OCI-LY7 (cell line): ENCODE measurements at regions not wholly inside any gene's neighbourhood (a gene's known extent, or its start where the extent isn't known, plus 50 kb on each side); places are given as distances from the start of the nearest gene placed in this dataset.

Experiments used
- BruUV-seq: library from RNA; stranded (reverse); fragments of 400-500 nt; replicated peaks from 2 replicates; lab custom pipeline; 2021; lab: Mats Ljungman, UMichigan
- CTCF ChIA-PET: fragments of 300-600 bp; sonication (Branson Sonifier 250); formaldehyde crosslinking; loops from one replicate; lab custom pipeline; 2022; ENCODE audit warnings: antibody characterized with exemption; ENCODE audit not compliant: unreplicated experiment; lab: Charles Lee
- POLR2A ChIA-PET: fragments of 300-600 bp; sonication (Branson Sonifier 250); formaldehyde crosslinking; loops from one replicate; lab custom pipeline; 2022; ENCODE audit warnings: antibody characterized with exemption; lab: Charles Lee
- DNase-seq: peaks from one replicate; pipeline ENCODE4 v3.0.0-alpha.2; 2015; ENCODE audit warnings: low spot score
- H2AFZ ChIP-seq: fragments of 200-600 bp; sonication (generic), shearing (Covaris generic); 2 replicates; pipeline ENCODE4 v1.6.1; 2014; ENCODE audit warnings: mild to moderate bottlenecking, antibody characterized with exemption, low read length, moderate library complexity
- H3K27ac ChIP-seq: fragments of 200-600 bp; sonication (generic); 2 replicates; pipeline ENCODE4 v1.5.1; 2014; ENCODE audit warnings: mixed run types, low read depth, mild to moderate bottlenecking, moderate library complexity, low read length, inconsistent platforms; ENCODE audit not compliant: poor library complexity, severe bottlenecking
- H3K36me3 ChIP-seq: fragments of 200-600 bp; sonication (generic); 2 replicates; pipeline ENCODE4 v1.6.1; 2014; ENCODE audit warnings: mild to moderate bottlenecking, antibody characterized with exemption, low read length, moderate library complexity, mixed read lengths; ENCODE audit not compliant: insufficient read depth
- H3K4me1 ChIP-seq: fragments of 200-600 bp; sonication (generic); 2 replicates; pipeline ENCODE4 v1.5.1; 2014; ENCODE audit warnings: mild to moderate bottlenecking, low read length; ENCODE audit not compliant: insufficient read depth, poor library complexity, severe bottlenecking
- H3K4me2 ChIP-seq: fragments of 200-600 bp; sonication (generic); 2 replicates; pipeline ENCODE4 v1.6.1; 2014; ENCODE audit warnings: mild to moderate bottlenecking, low read length
- H3K4me3 ChIP-seq: fragments of 200-600 bp; sonication (generic); 2 replicates; pipeline ENCODE4 v1.5.1; 2014; ENCODE audit warnings: mild to moderate bottlenecking, low read depth, low read length; ENCODE audit not compliant: poor library complexity, severe bottlenecking
- H3K79me2 ChIP-seq: fragments of 200-600 bp; sonication (generic); 2 replicates; pipeline ENCODE4 v1.6.1; 2016; ENCODE audit warnings: low read depth, mild to moderate bottlenecking, low read length, moderate library complexity, mixed read lengths; ENCODE audit not compliant: insufficient read depth
- H3K9me2 ChIP-seq: fragments of 200-600 bp; sonication (generic); 2 replicates; pipeline ENCODE4 v1.6.1; 2016; ENCODE audit warnings: mild to moderate bottlenecking, low read length, mixed read lengths; ENCODE audit not compliant: insufficient read depth
- H3K9me3 ChIP-seq: fragments of 200-600 bp; sonication (generic); 2 replicates; pipeline ENCODE4 v1.6.1; 2014; ENCODE audit warnings: mild to moderate bottlenecking, mixed run types, low read length, mixed read lengths
- H4K20me1 ChIP-seq: fragments of 200-600 bp; sonication (generic); 2 replicates; pipeline ENCODE4 v1.6.1; 2014; ENCODE audit warnings: mild to moderate bottlenecking, antibody characterized with exemption, low read length, moderate library complexity, mixed read lengths; ENCODE audit not compliant: insufficient read depth
- CTCF ChIP-seq: fragments of 200-600 bp; sonication (generic); conservative IDR thresholded peaks from 2 replicates; pipeline ENCODE4 v1.5.1; 2014; ENCODE audit warnings: mild to moderate bottlenecking, antibody characterized with exemption, low read length, moderate library complexity, mixed read lengths
- EZH2phosphoT487 ChIP-seq: fragments of 200-600 bp; sonication (generic); IDR thresholded peaks from 2 replicates; pipeline ENCODE4 v1.6.1; 2018; ENCODE audit warnings: low read depth, borderline replicate concordance, mild to moderate bottlenecking, mixed run types, antibody characterized with exemption, low read length, moderate library complexity, mixed read lengths
- intact Hi-C: fragments of 100-400 bp; cut with micrococcal nuclease; formaldehyde crosslinking; loops from one replicate; pipeline ENCODE4 v1.10.0; 2022; ENCODE audit not compliant: unreplicated experiment

- BruUV-seq = no TSS peak
- Histone ChIP-seq H3K9me3 (no peaks in the 10 kb centered on the region), H3K4me1 (no peaks in the 10 kb centered on the region), H3K79me2 (no peaks in the 10 kb centered on the region), H3K36me3 (no peaks in the 10 kb centered on the region), H3K4me3 (no peak overlapping the region), H3K4me2 (no peak overlapping the region), H2AFZ (no peak overlapping the region), H3K27ac (no peak overlapping the region), H4K20me1 (no peaks in the 10 kb centered on the region), H3K9me2 (no peaks in the 10 kb centered on the region)
- POLR2A ChIA-PET = no interaction called here
- DNase-seq = no peak
- TF ChIP-seq EZH2phosphoT487 (no peak), CTCF (no peak)
- intact Hi-C loops = no loop called here
- CTCF ChIA-PET = no interaction called here
Measured at GRCh38 chr2:129794540-129794939, 184.9 kb upstream of the RAB6C start.

DNA sequence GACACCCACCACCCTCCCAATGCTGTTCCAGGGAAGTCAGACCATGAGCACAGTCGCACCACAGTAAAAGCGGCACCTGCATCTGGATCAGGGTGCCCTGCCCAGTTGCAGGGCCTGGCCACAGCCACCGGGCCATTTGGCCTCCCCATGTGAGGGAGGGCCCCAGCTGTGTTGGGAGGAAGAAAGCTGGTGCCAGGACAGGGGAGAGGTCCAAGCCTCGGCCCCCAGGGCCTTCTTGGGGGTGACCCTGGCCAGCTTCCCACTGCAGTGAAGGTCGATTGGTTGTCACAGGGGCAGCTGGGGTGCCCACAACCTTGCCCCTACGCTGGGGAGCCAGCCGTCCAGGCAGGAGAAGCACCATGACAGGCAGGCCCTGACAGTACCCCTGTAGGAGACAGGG lies 183.2 kb upstream of the RAB6C start:
- H4K20me1 ChIP-seq = no peaks in the 10 kb centered on the region
- intact Hi-C loops = no loop called here
- no peak overlapping the region for H3K4me2 ChIP-seq
- H2AFZ ChIP-seq = no peak overlapping the region
- no peak overlapping the region for H3K27ac ChIP-seq
- H3K9me3 ChIP-seq = no peaks in the 10 kb centered on the region
- H3K36me3 ChIP-seq = no peaks in the 10 kb centered on the region
- no peaks in the 10 kb centered on the region for H3K9me2 ChIP-seq
- no peaks in the 10 kb centered on the region for H3K4me1 ChIP-seq
- ChIA-PET POLR2A (no interaction called here), CTCF (no interaction called here)
- no peaks in the 10 kb centered on the region for H3K79me2 ChIP-seq
- BruUV-seq = no TSS peak
- DNase-seq = no peak
- no peak for TF ChIP-seq EZH2phosphoT487
- TF ChIP-seq CTCF = no peak
- no peak overlapping the region for H3K4me3 ChIP-seq

GRCh38 chr2:129796801-129797488 lies 182.5 kb upstream of the RAB6C start:
- CTCF ChIA-PET = no interaction called here

More at GRCh38 chr2:129796801-129797488, 182.5 kb upstream of the RAB6C start:
- H3K36me3 ChIP-seq = no peaks in the 10 kb centered on the region
- H3K4me2 ChIP-seq = no peak overlapping the region
- no peak overlapping the region for H3K27ac ChIP-seq
- H4K20me1 ChIP-seq = no peaks in the 10 kb centered on the region
- H3K9me3 ChIP-seq = no peaks in the 10 kb centered on the region
- no peaks in the 10 kb centered on the region for H3K9me2 ChIP-seq
- no TSS peak for BruUV-seq
- intact Hi-C loops = no loop called here
- TF ChIP-seq EZH2phosphoT487 (no peak), CTCF (no peak)
- no peaks in the 10 kb centered on the region for H3K79me2 ChIP-seq
- DNase-seq = no peak
- H2AFZ ChIP-seq = no peak overlapping the region
- H3K4me3 ChIP-seq = no peak overlapping the region
- no peaks in the 10 kb centered on the region for H3K4me1 ChIP-seq
- POLR2A ChIA-PET = no interaction called here
